ENCODE measurements at regions not wholly inside any gene's neighbourhood (a gene's known extent, or its start where the extent isn't known, plus 50 kb on each side); places are given as distances from the start of the nearest gene placed in this dataset.

DNA sequence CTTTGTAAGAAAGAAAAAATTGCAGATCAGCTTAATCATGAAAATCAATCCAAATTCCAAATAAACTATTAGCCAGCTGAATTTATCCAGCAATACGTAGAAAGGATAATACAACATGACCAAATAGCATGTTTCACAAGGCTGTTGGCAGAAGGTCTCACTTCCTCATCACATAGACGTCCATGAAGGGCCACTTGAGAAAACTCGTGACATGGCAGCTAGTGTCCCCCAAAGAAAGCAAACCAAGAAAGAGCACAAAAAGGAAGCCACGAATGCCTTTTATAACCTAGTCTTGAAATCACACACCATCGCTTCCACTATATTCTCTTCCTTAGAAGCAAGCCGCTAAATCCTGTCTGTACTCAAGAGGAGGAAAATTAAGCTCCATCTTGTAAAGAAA, 105.6 kb upstream of the NRBF2 start:
- DNase-seq = no peak
- H3K36me3 ChIP-seq (replicated peaks; ENCODE audit: control insufficient read depth, insufficient read depth, low read length) = no peaks in the 10 kb centered on the region
- H3K27me3 ChIP-seq (ENCODE audit: control insufficient read depth, insufficient read depth, low read length) = no peaks in the 10 kb centered on the region
- H3K4me3 ChIP-seq (ENCODE audit: insufficient read depth, low read depth, low read length) = no peak overlapping the region

DNA sequence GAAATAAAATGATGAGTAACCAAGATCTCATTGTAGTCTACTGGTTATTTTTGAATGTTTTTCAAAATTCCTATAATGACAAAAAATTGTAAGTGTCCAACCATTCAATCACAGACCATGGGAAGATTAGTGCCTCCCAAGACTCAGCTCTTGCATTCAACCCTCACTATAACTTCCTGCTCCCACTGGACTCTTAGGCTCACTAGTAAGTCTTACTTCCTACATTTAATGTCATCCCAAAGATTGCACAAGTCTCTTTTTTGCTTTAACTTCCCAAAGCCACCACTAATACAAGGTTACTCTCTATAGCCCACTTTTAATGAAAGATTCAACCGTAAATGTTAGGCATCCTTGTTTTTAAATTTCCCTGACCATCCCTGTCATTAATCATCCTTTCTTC, 111.9 kb upstream of the NRBF2 start:
- Histone ChIP-seq H3K36me3 (replicated peaks; ENCODE audit: control insufficient read depth, insufficient read depth, low read length) (no peaks in the 10 kb centered on the region), H3K4me3 (ENCODE audit: insufficient read depth, low read depth, low read length) (no peak overlapping the region), H3K27me3 (ENCODE audit: control insufficient read depth, insufficient read depth, low read length) (no peaks in the 10 kb centered on the region)
- no peak for DNase-seq

DNA sequence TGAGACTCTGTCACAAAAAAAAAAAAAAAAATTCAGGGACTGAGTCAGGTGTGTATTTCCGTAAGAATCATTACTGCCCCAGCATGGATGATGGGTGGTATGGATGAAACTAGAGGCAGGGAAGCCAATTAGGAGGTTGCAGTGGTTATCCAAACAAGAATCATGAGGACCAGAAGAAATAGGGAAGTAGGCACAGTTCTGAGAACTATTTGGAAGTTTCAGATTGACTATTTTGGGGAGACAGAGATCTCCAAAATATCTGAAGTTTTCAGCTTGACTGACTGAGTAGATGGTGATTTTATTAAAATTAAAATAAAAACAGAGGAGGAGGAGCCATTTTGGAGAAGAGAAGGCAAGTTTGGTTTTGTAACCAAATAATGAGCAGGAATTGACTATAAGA, 119.4 kb upstream of the NRBF2 start:
- Histone ChIP-seq H3K27me3 (ENCODE audit: control insufficient read depth, insufficient read depth, low read length) (no peaks in the 10 kb centered on the region), H3K4me3 (ENCODE audit: insufficient read depth, low read depth, low read length) (no peak overlapping the region), H3K36me3 (replicated peaks; ENCODE audit: control insufficient read depth, insufficient read depth, low read length) (no peaks in the 10 kb centered on the region)
- DNase-seq = no peak

DNA sequence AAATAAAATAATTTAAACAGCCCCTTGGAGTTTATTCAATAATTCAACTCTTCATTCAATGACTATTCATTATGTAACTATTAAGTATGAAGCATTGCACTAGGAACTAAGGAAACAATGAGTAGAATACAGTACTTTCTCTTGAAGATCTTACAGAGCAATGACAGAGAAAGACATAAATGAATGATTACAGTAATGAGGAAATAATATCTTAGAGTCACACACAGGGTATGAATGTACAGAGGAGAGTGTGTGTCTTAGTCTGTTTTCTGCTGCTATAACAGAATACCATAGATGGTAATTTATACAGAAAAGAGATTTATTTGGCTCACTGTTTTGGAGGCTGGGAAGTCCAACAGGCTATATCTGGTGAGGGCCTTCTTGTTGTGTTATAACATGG, 120.5 kb upstream of the NRBF2 start:
- DNase-seq = no peak
- Histone ChIP-seq H3K4me3 (ENCODE audit: insufficient read depth, low read depth, low read length) (no peak overlapping the region), H3K27me3 (ENCODE audit: control insufficient read depth, insufficient read depth, low read length) (no peaks in the 10 kb centered on the region), H3K36me3 (replicated peaks; ENCODE audit: control insufficient read depth, insufficient read depth, low read length) (no peaks in the 10 kb centered on the region)

DNA sequence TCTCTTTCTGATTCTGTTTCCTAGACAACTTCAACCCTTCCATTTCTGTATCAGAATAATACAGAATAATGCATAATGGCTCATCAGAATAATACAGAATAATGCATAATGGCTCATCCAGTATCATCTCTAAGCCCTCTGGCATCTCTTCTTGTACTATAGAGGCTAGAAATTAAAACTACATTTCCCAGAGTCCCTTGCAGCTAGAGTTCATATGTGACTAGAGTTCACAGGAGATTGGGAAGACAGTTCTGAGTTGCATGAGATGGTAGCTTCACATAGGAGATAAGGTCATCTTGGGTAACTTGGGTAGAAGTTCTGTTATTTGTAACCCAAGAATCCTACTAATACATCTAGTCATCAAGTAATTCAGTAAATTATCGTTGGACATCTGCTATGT, 122.9 kb upstream of the NRBF2 start:
- Histone ChIP-seq H3K36me3 (replicated peaks; ENCODE audit: control insufficient read depth, insufficient read depth, low read length) (no peaks in the 10 kb centered on the region), H3K4me3 (ENCODE audit: insufficient read depth, low read depth, low read length) (no peak overlapping the region), H3K27me3 (ENCODE audit: control insufficient read depth, insufficient read depth, low read length) (no peaks in the 10 kb centered on the region)
- no peak for DNase-seq

DNA sequence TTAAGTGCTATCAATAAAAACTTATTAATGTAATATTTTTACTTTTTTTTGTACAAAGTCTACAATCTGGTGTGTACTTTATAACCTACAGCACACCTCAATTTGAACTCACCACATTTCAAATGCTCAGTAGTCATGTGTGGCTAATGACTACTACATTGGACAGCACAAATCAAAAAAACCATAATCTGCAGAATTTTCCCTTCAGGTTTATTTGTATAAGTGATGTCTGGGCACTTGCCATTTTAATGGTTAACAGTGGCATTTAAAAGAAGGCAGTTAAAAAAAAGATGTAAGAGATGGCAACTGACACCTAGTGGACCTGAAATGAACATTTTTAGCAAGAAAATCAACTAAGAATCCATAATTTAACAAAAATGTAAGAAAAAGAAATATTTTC, 124.6 kb upstream of the NRBF2 start:
- Histone ChIP-seq H3K4me3 (ENCODE audit: insufficient read depth, low read depth, low read length) (no peak overlapping the region), H3K36me3 (replicated peaks; ENCODE audit: control insufficient read depth, insufficient read depth, low read length) (no peaks in the 10 kb centered on the region), H3K27me3 (ENCODE audit: control insufficient read depth, insufficient read depth, low read length) (no peaks in the 10 kb centered on the region)
- no peak for DNase-seq

DNA sequence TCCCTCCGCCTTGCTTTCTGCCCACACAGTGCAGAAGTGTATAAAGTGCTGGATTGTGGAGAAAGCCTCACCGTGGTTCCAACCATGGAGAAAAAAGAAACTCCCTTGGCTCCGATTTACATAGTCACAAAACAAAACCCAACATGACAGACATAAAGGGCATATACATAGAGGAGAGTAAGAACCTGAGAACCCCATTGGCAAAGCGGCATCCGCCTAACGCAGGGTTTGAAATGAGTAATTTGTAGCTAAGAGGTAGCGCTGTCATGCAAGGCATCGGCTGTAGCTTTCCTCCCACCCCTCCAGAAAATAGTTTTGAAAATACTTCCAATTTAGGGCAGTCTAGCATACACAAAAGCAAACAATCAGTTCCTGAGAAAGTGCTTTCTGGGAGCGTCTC, 126.0 kb upstream of the NRBF2 start:
- no peak overlapping the region for H3K4me3 ChIP-seq (ENCODE audit: insufficient read depth, low read depth, low read length)
- DNase-seq = no peak
- no peaks in the 10 kb centered on the region for H3K27me3 ChIP-seq (ENCODE audit: control insufficient read depth, insufficient read depth, low read length)
- no peaks in the 10 kb centered on the region for H3K36me3 ChIP-seq (replicated peaks; ENCODE audit: control insufficient read depth, insufficient read depth, low read length)

DNA sequence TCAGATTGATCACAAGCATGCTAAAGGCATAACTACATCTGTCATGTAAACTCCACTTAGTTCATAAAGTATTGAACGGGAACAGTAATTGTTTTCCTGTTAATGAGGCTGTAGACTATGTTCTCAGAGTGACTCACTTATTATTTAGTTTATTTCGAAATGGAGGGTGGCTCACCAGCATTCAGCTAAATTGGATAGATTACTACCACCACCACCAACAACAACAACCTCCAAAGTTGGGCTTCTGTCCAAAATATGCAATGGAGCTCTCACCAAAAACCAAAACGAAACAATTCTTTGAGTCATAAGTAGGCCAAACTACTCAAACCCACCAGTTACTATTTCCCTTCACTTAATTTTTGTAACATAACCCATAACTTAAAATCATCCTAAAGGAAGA, 127.9 kb upstream of the NRBF2 start:
- Histone ChIP-seq H3K36me3 (replicated peaks; ENCODE audit: control insufficient read depth, insufficient read depth, low read length) (no peaks in the 10 kb centered on the region), H3K4me3 (ENCODE audit: insufficient read depth, low read depth, low read length) (no peak overlapping the region), H3K27me3 (ENCODE audit: control insufficient read depth, insufficient read depth, low read length) (no peaks in the 10 kb centered on the region)
- DNase-seq = no peak

DNA sequence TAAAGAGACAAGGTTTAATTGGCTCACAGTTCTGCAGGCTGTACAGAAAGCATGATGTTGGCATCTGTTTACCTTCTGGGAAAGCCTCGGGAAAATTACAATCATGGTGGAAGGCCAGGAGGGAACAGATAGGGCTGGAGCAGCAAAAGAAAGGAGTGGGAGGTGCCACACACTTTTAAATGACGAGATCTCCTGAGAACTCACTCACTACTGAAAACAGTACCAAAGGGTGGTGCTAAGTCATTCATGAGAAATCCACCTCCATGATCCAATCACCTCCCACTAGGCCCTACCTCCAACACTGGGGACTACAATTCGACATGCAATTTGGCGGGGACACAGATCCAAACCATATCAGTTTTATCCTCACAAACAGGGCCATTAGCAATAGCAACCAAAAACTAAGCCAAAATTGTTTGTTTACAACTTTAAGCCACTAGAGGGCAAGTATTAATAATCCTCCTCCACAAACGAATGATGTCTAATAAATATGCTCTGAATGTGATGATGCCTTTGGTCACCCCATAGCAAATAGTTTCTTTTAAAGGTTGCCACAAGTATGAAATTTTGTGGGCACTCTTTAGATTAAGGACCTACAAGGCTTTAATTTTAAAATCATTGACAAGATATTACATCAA, 129.2 kb upstream of the NRBF2 start:
- no peak for DNase-seq
- H3K4me3 ChIP-seq (ENCODE audit: insufficient read depth, low read depth, low read length) = no peak overlapping the region
- H3K27me3 ChIP-seq (ENCODE audit: control insufficient read depth, insufficient read depth, low read length) = no peaks in the 10 kb centered on the region
- H3K36me3 ChIP-seq (replicated peaks; ENCODE audit: control insufficient read depth, insufficient read depth, low read length) = no peaks in the 10 kb centered on the region

DNA sequence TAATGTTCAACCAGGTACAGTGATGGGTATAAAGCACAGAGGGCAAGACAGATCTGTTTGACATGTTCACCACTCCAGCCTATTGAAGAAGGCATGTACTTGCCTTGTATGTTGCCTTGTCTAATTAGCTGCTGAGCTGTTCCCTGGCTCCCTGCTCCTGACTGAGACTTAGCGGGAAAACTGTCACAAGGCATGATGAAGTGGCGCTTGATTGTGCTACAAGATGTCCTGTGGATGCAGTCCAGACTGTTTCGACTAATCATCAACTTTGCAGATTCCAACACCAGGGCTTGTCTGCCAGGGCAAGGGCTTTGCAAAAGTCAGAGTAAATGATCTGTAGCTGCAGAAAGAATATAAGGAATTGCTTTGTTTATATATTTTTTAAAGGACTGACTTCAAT, 136.2 kb upstream of the NRBF2 start:
- Histone ChIP-seq H3K36me3 (replicated peaks; ENCODE audit: control insufficient read depth, insufficient read depth, low read length) (no peaks in the 10 kb centered on the region), H3K4me3 (ENCODE audit: insufficient read depth, low read depth, low read length) (no peak overlapping the region), H3K27me3 (ENCODE audit: control insufficient read depth, insufficient read depth, low read length) (no peaks in the 10 kb centered on the region)
- no peak for DNase-seq

DNA sequence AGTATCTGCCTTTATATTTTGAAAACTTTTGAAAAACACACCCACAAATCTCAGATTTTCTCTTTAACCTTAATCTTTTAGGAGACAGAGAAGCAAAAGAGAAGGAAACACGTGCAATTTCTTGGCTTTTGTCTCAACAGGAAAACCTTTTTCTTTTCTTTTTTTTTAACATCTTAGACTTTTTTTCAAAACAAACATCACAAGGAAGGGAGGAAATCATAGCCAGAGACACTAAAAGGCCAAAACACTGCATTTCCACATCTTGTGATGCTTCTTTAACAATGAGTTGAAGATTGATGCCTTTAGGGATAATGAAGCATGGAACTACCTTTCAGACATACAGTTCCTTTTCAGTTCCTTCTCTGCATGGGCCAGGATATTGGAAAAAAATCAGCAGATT, 136.6 kb upstream of the NRBF2 start:
- Histone ChIP-seq H3K27me3 (ENCODE audit: control insufficient read depth, insufficient read depth, low read length) (no peaks in the 10 kb centered on the region), H3K4me3 (ENCODE audit: insufficient read depth, low read depth, low read length) (no peak overlapping the region), H3K36me3 (replicated peaks; ENCODE audit: control insufficient read depth, insufficient read depth, low read length) (no peaks in the 10 kb centered on the region)
- no peak for DNase-seq

DNA sequence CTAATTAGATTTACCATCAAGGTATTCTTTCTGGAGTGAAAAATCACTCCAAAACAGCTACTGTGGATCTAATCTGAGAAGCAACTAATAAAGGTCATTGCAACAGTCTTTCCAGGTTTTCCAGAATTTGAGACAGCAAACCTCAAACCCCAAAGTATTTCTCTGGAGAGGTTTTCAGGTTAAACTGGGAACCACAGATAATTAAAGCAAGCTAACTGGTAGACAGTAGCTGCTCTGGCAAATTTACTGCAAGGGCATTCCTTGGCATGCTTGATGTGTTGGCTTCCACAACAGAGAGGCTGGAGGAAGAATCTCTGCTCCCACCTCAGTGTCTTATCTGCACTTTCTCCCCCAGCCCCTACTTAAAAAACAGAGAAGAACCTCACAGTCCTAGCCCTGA, 140.0 kb upstream of the NRBF2 start:
- no peaks in the 10 kb centered on the region for H3K36me3 ChIP-seq (replicated peaks; ENCODE audit: control insufficient read depth, insufficient read depth, low read length)
- DNase-seq = no peak
- H3K4me3 ChIP-seq (ENCODE audit: insufficient read depth, low read depth, low read length) = no peak overlapping the region
- no peaks in the 10 kb centered on the region for H3K27me3 ChIP-seq (ENCODE audit: control insufficient read depth, insufficient read depth, low read length)

DNA sequence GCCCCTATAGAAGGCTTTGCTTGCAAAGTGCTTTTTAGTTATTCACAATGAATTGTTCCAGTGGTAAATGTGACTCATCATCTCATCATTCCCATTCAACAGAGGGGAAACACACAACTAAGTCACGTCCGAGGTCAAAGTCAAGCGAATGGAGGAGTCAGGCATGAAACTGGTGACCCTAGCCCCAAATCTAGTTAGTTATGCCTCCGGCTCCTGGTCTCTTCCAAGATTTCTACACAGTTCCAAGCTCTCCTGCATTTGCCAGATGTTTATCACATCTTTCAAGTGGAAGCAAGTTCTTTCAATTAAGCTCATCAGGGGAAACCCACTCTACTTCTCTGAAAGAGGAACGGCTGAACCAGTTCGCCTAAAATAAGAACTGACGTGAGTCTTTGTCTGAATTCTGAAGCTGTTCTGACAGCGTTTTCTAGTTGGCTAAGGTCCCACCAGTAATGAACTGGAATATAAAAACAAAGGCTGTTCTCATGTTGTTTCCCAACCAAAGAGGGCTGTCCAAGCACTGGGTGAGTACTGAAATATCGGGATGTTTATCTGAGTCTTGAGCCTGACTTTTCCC, 140.9 kb upstream of the NRBF2 start:
- Histone ChIP-seq H3K27me3 (ENCODE audit: control insufficient read depth, insufficient read depth, low read length) (no peaks in the 10 kb centered on the region), H3K36me3 (replicated peaks; ENCODE audit: control insufficient read depth, insufficient read depth, low read length) (no peaks in the 10 kb centered on the region), H3K4me3 (ENCODE audit: insufficient read depth, low read depth, low read length) (no peak overlapping the region)
- no peak for DNase-seq

DNA sequence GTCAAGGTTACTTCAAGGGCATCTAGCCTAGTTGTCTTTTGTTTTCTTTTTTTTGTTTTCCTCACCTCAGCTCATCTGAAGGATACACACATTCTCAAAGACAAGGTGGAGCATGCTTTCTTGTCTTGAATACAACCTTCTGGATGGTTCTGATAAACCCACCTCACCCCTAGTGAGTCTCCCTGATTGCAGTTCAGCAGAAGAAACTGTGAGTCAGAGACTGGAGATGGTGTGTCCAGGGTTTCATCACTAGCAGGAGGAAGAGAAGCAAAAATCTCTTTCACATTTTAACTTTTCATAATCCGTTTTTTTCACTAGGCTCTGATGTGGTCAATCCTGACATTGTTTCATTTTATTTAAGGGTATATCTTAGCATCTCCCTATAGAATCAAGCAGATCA, 143.0 kb upstream of the NRBF2 start:
- Histone ChIP-seq H3K36me3 (replicated peaks; ENCODE audit: control insufficient read depth, insufficient read depth, low read length) (no peaks in the 10 kb centered on the region), H3K4me3 (ENCODE audit: insufficient read depth, low read depth, low read length) (no peak overlapping the region), H3K27me3 (ENCODE audit: control insufficient read depth, insufficient read depth, low read length) (no peaks in the 10 kb centered on the region)
- no peak for DNase-seq

DNA sequence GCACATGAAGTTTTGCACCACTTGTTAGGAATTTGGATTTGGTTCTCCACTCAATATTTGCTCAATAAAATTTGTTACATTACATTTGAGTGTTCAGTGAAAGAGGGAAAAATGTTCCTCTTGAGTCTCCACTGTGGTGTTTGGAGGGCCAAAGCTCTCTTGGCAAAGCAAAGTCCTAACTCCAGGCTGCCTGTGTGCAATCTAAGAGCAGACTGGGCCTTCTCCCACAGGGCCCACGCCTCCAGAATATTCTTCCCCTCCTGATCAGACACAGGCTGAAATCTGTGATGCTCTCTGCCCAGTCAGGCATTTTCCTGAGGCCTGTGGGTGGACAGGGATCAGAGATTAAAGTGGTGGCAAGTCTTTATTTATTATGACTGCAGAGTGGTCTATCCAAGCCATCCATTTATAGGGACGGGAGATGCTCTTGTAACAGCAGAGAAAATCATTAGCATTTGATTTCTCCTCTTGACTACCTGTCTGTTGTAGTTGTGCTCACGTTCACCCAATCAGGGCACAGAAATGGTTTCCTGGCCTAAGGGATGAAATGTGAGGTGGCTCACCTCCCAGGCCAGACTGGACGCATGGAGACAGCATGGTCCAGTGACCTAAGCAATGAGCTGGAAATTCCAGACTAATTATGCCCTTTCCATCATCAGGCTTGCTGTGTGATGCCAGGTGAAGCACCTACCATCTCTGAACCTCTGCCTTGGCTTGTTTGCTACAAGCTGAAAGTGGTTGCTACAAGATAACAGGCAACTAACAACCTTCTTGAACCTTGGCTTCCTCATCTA, 147.1 kb upstream of the NRBF2 start:
- Histone ChIP-seq H3K36me3 (replicated peaks; ENCODE audit: control insufficient read depth, insufficient read depth, low read length) (no peaks in the 10 kb centered on the region), H3K27me3 (ENCODE audit: control insufficient read depth, insufficient read depth, low read length) (no peaks in the 10 kb centered on the region), H3K4me3 (ENCODE audit: insufficient read depth, low read depth, low read length) (no peak overlapping the region)
- DNase-seq = no peak

Data from H7 (cell line).